GM19324 (cell line): ENCODE measurements at regions not wholly inside any gene's neighbourhood (a gene's known extent, or its start where the extent isn't known, plus 50 kb on each side); places are given as distances from the start of the nearest gene placed in this dataset.

Source experiments
- ATAC-seq: cut with Tn5 transposase; IDR thresholded peaks from one replicate; pipeline ENCODE4 v1.9.1; 2021; ENCODE audit warnings: mild to moderate bottlenecking, moderate library complexity; ENCODE audit not compliant: unreplicated experiment, low FRiP score

DNA sequence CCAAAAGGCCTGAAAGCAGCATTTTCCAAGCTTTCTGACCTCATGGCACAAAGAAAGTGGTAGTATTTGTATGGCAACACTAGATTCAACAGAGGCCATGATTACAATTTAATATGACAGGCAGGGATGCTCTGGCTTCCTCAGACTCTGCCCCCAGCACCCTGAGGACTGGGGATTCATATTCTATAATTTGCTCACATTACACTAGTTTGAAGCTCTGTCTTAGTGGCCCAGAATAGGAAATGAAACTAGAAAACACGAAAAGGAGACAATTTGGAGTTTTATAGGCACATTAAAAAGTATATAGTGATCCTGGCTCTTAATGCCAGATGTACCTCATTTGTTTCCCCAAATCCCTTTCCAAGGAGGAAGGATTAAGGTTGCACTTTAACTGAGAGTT lies 173.0 kb upstream of the STK17B start:
- ATAC-seq, result no peak

- no peak for ATAC-seq
These were observed 182.3 kb upstream of the STK17B start for GRCh38 chr2:196353717-196354116.

GRCh38 chr2:196354186-196354585 lies 182.8 kb upstream of the STK17B start:
- ATAC-seq, result no peak

DNA sequence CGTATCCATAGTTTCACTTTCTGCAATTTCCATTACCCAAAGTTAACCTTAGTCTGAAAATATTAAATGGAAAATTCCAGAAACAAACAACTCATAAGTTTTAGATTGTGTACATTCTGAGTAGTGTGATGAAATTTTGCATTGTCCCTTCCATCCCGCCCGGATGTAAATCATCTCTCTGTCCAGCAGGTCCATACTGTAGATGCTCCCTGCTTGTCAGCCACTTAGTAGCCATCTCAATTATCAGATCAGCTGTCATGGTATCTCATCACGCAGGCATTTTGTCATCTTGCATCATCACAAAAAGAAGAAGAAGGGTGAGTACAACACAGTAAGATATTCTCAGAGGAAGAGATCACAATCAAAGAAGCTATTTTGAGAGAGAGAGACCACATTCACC lies 185.0 kb upstream of the STK17B start:
- no peak for ATAC-seq

DNA sequence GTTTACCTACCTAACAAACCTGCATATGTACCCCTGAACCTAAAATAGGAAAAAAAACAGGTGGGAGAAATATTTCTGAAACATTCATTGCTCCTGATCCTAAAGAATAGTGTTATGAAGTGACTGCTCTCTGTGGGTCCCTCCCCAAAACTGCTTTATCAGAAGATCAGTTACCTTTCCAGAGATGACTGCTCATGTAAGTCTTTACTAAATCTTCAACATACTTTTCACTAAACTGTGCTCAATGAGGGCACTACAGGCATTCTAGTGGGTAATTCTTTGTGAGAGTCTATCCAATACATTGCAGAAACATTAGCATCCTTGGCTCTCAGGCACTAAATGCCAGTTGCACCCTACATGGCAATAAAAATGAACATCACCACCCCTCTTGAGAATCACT lies 189.3 kb upstream of the STK17B start:
- ATAC-seq, result no peak

DNA sequence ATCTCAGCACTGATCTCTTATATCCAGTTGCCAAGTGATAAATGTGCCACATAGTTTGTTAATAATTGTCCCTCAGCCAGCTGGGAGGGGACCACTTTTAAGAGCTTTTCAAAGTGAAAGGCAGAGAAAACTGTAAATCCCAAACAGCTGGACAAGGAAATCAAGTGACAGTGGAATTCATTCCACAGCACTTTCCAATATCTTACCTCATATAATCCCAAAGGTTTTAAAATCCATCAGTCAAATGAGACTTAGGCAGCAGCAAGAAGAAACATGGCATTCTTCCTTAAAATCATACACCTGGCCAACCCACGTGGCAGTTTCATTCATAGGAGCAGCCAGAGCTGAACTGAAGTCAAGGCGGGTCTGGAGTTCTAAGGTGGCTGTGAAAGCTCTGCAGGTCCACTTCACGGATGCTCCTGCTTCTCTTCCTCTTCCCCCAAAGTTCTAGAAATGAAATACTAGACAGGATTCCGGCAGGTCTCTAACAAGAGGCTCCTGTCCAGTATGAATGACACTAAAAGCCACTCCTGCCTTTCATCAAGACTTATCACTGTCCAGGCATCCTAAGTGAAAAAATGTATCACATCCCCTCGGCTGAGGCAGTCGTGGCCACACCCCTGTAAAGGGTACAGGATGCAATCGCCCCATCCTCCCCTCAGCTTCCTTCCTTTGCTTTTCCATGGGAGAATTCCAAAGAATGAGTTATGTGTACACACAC lies 190.4 kb upstream of the STK17B start:
- no peak for ATAC-seq

DNA sequence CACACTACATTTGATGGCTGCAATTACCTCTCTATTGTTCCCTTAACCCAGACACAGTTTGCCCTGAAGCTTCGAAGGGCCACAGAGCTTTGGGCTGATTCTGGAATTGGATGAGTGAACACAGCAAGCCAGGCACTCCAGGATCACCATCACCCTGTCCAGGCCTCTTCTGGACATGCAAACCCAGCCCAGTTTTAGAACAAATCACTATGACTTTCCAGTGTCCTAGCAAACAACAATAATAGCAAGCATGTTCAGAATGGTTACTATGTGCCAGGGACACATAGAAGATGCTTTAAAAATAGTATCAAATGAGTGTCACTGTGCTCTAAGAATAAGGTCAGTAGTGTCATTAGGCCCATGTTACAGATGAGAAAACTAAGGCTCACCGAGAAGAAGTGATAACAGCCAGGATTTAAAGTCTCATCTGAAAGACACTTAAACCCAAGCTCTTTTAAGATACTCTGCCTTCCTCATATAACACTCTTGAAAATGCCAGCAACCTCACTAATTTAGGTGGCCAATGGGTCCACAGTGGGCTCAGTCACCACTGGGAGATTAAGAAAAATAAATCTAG lies 191.7 kb upstream of the STK17B start:
- ATAC-seq, result no peak

DNA sequence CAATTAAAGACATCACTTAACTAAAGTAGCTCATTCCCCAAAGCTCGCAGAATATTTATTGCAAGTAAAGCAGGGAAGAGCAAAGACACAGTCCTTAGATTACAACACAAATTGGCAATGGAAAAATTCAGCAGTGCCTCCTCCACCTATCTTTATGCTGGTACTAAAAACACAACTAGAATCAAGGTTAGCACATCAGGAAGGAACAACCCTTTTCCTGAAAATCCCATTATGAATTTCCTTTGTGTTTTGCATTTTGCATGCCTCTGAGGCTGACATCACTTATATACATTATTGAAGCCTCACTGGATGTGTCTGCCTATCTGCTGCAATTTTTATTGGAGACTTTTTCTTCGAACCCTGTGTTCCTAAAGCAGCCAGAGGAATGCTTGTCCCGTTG lies 193.8 kb upstream of the STK17B start:
- ATAC-seq, result no peak

- no peak for ATAC-seq
These were observed 194.5 kb upstream of the STK17B start for GRCh38 chr2:196365923-196366322.

GRCh38 chr2:196367633-196368032 lies 196.3 kb upstream of the STK17B start:
- no peak for ATAC-seq

- no peak for ATAC-seq
These were observed 197.3 kb upstream of the STK17B start for GRCh38 chr2:196368546-196369225.

- no peak for ATAC-seq
These were observed 198.6 kb upstream of the STK17B start for GRCh38 chr2:196369967-196370366.

GRCh38 chr2:196370381-196370780 lies 199.0 kb upstream of the STK17B start:
- no peak for ATAC-seq

GRCh38 chr2:196372276-196372809 lies 201.0 kb upstream of the STK17B start:
- no peak for ATAC-seq

DNA sequence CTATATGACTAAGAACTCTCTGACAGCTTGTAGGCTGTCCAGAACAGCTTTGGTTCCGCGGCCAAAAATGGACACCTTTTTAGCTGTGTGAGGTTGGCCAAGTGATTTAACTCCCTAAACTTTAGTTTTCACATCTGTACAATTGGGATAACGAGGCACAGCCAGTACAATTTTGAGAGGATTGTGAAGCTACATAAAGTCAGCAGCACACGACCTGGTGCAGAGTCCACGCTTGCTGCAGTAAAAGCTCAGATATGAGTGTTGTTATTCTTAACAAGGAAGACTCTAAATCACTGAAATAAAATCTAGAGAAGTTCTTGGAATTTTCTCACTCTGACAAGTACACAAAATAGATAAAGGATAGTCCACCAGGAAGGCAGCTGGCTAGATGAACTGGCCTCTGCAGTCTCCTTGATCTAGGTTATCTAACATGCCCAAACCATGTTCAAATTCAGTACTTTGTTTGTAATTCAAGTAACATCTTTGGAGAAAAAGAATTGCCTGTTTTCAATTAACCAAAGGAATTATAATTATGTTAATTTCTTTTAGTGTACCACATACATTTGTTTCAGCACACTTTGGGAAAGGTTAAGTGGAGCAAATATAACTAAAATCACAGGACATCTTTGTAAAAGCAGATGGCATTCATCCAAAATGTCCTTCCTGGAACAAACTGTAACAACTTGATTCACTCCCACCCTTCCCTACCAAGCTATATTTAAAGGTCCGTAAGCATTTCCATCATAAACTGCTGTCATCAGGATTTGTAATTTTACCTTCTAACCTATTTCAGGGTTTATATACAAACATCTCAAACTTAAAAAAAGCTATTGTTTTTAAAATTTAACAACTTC lies 201.7 kb upstream of the STK17B start:
- no peak for ATAC-seq

DNA sequence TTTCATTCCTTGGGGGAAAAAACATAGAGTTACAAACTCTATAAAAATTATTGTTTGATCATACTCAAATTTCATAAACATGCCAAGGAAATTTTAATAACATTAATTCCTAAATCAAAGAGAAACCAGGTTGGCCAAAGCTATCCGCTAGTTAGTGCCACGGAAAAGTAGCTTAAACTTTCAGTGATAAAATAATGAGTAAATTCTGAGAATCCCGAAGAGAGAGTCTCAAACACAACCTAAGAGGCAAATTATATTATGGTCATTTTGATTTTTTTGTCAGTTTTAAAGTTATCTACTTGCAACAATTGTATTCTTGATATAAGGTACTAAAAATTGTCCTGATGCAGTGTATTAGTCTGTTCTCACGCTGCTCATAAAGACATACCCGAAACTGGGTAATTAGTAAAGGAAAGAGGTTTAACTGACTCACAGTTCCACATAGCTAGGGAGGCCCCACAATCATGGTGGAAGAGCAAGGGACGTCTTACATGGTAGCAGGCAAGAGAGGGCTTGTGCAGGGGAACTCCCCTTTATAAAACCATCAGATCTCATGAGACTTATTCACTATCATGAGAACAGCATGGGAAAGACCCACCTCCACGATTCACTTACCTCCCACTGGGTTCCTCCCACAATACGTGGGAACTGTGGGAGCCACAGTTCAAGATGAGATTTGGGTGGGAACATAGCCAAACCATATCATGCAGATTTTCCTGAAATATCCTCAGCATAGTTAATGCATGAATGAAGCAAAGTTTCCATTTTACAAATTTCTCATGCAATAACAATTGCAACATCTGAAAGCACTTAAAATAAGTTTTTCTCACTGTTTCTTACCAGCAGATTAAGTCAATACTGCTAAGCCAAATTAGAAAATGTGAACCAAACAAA lies 205.9 kb upstream of the STK17B start:
- ATAC-seq, result no peak

GRCh38 chr2:196379600-196379999 lies 208.2 kb upstream of the STK17B start:
- no peak for ATAC-seq

- ATAC-seq, result no peak
These were observed 208.7 kb upstream of the STK17B start for GRCh38 chr2:196380098-196380497.

GRCh38 chr2:196380575-196380974 lies 209.2 kb upstream of the STK17B start:
- ATAC-seq, result no peak

DNA sequence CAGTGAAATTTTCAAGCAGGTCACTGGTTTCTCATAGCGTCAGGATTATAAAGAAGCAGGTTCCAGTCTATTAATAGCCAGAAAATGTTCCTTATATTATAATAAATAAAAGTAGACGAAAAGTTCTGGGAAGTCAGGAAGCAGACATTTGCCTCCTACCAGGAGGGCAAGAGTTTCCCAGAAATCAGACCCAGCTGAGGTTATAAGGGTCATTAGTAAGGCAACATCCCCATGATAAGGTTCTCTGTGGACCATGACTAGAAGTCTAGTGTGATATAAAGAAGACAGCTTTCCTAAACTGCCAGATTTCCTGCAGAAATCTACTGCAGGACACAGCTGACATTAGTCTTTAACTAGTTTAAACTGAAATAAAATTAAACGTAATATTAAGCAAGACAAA lies 210.1 kb upstream of the STK17B start:
- no peak for ATAC-seq
